ENCODE measurements at regions not wholly inside any gene's neighbourhood (a gene's known extent, or its start where the extent isn't known, plus 50 kb on each side); places are given as distances from the start of the nearest gene placed in this dataset.

DNA sequence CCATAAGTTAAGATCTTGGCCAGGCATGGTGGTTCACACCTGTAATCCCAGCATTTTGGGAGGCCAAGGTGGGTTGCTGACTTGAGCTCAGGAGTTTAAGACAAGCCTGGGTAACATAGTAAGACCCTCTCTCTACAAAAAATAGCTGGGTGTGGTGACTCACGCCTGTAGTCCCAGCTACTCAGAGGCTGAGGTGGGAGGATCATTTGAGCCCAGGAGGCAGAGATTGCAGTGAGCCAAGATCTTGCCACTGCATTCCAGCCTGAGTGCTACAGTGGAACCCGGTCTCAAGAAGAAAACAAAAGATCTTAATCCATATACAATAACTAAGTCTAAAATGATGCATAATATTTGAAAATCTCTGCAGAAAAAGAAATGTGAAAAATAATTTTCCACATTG is 165.5 kb upstream of the NR5A2 start:
- Histone ChIP-seq H3K36me3 (ENCODE audit: insufficient read depth) (no peaks in the 10 kb centered on the region), H3K79me2 (ENCODE audit: insufficient read depth, low read depth) (no peaks in the 10 kb centered on the region), H3K4me1 (ENCODE audit: low read depth, poor library complexity, severe bottlenecking) (no peaks in the 10 kb centered on the region), H3K27me3 (ENCODE audit: insufficient read depth, low read depth) (no peaks in the 10 kb centered on the region), H3K4me2 (no peak overlapping the region), H2AFZ (ENCODE audit: low read depth) (no peak overlapping the region), H3K9ac (no peak overlapping the region), H3K27ac (no peak overlapping the region), H3K4me3 (IDR thresholded peaks at IDR 0.05; ENCODE audit: insufficient read depth, low read depth, low read length) (no peak overlapping the region), H4K20me1 (ENCODE audit: insufficient read depth) (no peaks in the 10 kb centered on the region)
- no peak for TF ChIP-seq CTCF (conservative IDR thresholded peaks at IDR 0.05; ENCODE audit: low read depth, low read length)

DNA sequence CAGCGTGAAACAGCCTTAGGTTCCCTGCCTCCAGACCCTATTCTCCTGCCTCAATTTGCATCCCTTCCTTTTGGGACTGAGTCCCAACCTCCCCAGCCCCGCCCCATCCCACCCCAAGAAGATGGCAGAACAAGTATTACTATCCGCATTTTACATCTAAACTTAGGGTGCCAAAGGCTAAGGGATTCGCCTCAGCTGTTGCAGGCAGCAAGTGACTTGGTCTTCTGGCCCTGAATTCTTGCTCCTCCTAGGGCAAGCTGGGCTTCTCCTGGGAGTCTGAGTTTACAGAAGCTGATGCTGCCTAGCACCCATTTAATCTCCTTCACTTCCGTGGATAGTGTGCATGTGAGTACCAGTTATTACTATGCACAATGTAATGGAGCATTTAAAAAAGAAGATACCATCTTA is 161.3 kb upstream of the NR5A2 start:
- TF ChIP-seq CTCF (conservative IDR thresholded peaks at IDR 0.05; ENCODE audit: low read depth, low read length), result no peak
- Histone ChIP-seq H3K4me1 (ENCODE audit: low read depth, poor library complexity, severe bottlenecking) (no peaks in the 10 kb centered on the region), H3K27me3 (ENCODE audit: insufficient read depth, low read depth) (no peaks in the 10 kb centered on the region), H2AFZ (ENCODE audit: low read depth) (no peak overlapping the region), H3K4me2 (no peak overlapping the region), H3K9ac (no peak overlapping the region), H3K27ac (no peak overlapping the region), H3K36me3 (ENCODE audit: insufficient read depth) (no peaks in the 10 kb centered on the region), H3K79me2 (ENCODE audit: insufficient read depth, low read depth) (no peaks in the 10 kb centered on the region), H3K4me3 (IDR thresholded peaks at IDR 0.05; ENCODE audit: insufficient read depth, low read depth, low read length) (no peak overlapping the region), H4K20me1 (ENCODE audit: insufficient read depth) (no peaks in the 10 kb centered on the region)

DNA sequence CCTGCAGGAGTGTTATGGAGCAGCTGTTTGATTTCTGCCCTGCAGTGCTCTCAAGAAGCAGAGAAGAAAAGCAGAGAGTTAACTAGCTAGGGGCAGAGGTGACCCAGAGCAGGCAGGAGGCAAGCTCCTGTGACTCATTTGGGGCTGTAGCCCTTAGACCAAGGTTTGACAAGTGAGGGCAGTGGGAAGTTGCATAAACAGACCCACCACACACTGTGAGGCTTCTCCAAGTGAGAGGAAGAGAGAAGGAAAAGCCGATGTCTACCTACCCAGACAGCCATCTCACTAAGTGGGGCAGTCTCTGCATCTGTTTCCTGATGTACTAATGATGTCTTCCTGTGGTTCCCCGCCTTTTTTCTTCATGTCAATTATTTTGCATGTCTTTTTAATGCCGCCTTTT is 159.9 kb upstream of the NR5A2 start:
- Histone ChIP-seq H3K9ac (no peak overlapping the region), H3K4me2 (no peak overlapping the region), H4K20me1 (ENCODE audit: insufficient read depth) (no peaks in the 10 kb centered on the region), H3K79me2 (ENCODE audit: insufficient read depth, low read depth) (no peaks in the 10 kb centered on the region), H3K4me1 (ENCODE audit: low read depth, poor library complexity, severe bottlenecking) (no peaks in the 10 kb centered on the region), H2AFZ (ENCODE audit: low read depth) (no peak overlapping the region), H3K27me3 (ENCODE audit: insufficient read depth, low read depth) (no peaks in the 10 kb centered on the region), H3K27ac (no peak overlapping the region), H3K36me3 (ENCODE audit: insufficient read depth) (no peaks in the 10 kb centered on the region), H3K4me3 (IDR thresholded peaks at IDR 0.05; ENCODE audit: insufficient read depth, low read depth, low read length) (no peak overlapping the region)
- no peak for TF ChIP-seq CTCF (conservative IDR thresholded peaks at IDR 0.05; ENCODE audit: low read depth, low read length)

GRCh38 chr1:199868777-199869176 is 158.7 kb upstream of the NR5A2 start:
- H3K4me2 ChIP-seq, result no peak overlapping the region
- H3K36me3 ChIP-seq (ENCODE audit: insufficient read depth), result no peaks in the 10 kb centered on the region
- no peak overlapping the region for H3K9ac ChIP-seq
- H2AFZ ChIP-seq (ENCODE audit: low read depth), result no peak overlapping the region
- H3K27ac ChIP-seq, result no peak overlapping the region
- no peak overlapping the region for H3K4me3 ChIP-seq (IDR thresholded peaks at IDR 0.05; ENCODE audit: insufficient read depth, low read depth, low read length)
- H3K27me3 ChIP-seq (ENCODE audit: insufficient read depth, low read depth), result no peaks in the 10 kb centered on the region
- no peak for TF ChIP-seq CTCF (conservative IDR thresholded peaks at IDR 0.05; ENCODE audit: low read depth, low read length)
- H3K79me2 ChIP-seq (ENCODE audit: insufficient read depth, low read depth), result no peaks in the 10 kb centered on the region
- no peaks in the 10 kb centered on the region for H3K4me1 ChIP-seq (ENCODE audit: low read depth, poor library complexity, severe bottlenecking)
- no peaks in the 10 kb centered on the region for H4K20me1 ChIP-seq (ENCODE audit: insufficient read depth)

GRCh38 chr1:199875337-199875736 is 152.2 kb upstream of the NR5A2 start:
- no peaks in the 10 kb centered on the region for H3K79me2 ChIP-seq (ENCODE audit: insufficient read depth, low read depth)
- no peak overlapping the region for H3K4me3 ChIP-seq (IDR thresholded peaks at IDR 0.05; ENCODE audit: insufficient read depth, low read depth, low read length)
- H3K36me3 ChIP-seq (ENCODE audit: insufficient read depth), result no peaks in the 10 kb centered on the region
- no peak overlapping the region for H3K9ac ChIP-seq
- H2AFZ ChIP-seq (ENCODE audit: low read depth), result no peak overlapping the region
- no peaks in the 10 kb centered on the region for H4K20me1 ChIP-seq (ENCODE audit: insufficient read depth)
- H3K27ac ChIP-seq, result no peak overlapping the region
- no peaks in the 10 kb centered on the region for H3K4me1 ChIP-seq (ENCODE audit: low read depth, poor library complexity, severe bottlenecking)
- H3K4me2 ChIP-seq, result no peak overlapping the region
- no peak for TF ChIP-seq CTCF (conservative IDR thresholded peaks at IDR 0.05; ENCODE audit: low read depth, low read length)
- no peaks in the 10 kb centered on the region for H3K27me3 ChIP-seq (ENCODE audit: insufficient read depth, low read depth)
